ENCODE measurements at regions not wholly inside any gene's neighbourhood (a gene's known extent, or its start where the extent isn't known, plus 50 kb on each side); places are given as distances from the start of the nearest gene placed in this dataset.

DNA sequence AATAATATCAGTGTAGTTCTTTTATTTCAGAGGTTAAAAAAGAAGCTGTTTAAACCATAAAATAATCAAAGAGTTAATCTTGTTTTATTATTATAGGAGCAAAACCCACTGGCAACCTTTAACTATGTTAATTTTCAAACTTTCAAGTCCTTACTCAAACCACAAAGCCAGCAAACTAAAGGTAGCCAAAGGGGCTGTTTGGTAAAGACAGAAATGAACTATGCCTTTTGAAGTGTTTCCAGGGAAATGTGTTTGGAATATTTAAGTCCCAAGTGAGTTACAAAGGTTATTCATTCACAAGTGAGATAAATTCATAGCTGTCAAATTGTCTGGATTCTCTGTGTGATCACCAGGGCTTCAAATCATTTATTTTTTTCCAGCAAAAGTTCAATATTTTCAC, 264.7 kb downstream of the MZT1 start:
- no peak for TF ChIP-seq EZH2 (IDR thresholded peaks at IDR 0.05; ENCODE audit: borderline replicate concordance, low read depth, low read length, severe bottlenecking)
- TF ChIP-seq, protein P1, sequence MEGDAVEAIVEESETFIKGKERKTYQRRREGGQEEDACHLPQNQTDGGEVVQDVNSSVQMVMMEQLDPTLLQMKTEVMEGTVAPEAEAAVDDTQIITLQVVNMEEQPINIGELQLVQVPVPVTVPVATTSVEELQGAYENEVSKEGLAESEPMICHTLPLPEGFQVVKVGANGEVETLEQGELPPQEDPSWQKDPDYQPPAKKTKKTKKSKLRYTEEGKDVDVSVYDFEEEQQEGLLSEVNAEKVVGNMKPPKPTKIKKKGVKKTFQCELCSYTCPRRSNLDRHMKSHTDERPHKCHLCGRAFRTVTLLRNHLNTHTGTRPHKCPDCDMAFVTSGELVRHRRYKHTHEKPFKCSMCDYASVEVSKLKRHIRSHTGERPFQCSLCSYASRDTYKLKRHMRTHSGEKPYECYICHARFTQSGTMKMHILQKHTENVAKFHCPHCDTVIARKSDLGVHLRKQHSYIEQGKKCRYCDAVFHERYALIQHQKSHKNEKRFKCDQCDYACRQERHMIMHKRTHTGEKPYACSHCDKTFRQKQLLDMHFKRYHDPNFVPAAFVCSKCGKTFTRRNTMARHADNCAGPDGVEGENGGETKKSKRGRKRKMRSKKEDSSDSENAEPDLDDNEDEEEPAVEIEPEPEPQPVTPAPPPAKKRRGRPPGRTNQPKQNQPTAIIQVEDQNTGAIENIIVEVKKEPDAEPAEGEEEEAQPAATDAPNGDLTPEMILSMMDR (IDR thresholded peaks at IDR 0.05; ENCODE audit: borderline replicate concordance, extremely low read depth, low read length, poor library complexity, severe bottlenecking) = no peak

Measured in DND-41 (cell line).